ENCODE measurements at regions not wholly inside any gene's neighbourhood (a gene's known extent, or its start where the extent isn't known, plus 50 kb on each side); places are given as distances from the start of the nearest gene placed in this dataset.

- ChIA-PET CTCF (no interaction called here), POLR2A (no interaction called here)
Observed at GRCh38 chr9:19998153-19998552, 209.3 kb upstream of the SLC24A2 start.

DNA sequence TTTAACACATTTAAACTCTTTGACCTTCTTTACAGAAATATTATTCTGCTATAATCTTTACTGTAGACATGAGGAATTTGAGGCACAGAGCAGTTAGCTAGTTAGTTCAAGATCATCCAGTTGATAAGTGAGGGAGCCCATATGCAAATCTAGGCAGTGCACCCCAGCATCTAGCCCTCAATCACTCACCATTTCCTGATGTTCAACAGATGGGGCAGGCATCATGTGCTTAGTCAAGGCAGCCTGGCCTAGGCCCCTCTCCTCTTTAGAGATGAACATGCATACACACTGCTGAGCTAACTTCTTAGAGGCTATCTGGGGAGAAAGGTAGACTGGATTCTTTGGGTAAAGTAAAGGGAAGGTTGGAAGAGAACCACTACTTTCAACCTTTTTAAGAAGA, 206.8 kb upstream of the SLC24A2 start:
- CTCF ChIA-PET, result no interaction called here
- H3K4me1 ChIP-seq (ENCODE audit: control insufficient read depth, insufficient read depth, low read length), result no peaks in the 10 kb centered on the region
- H3K9me3 ChIP-seq (ENCODE audit: control insufficient read depth, insufficient read depth, low read depth, low read length), result no peaks in the 10 kb centered on the region
- H3K27ac ChIP-seq (ENCODE audit: extremely low read depth, low read depth, low read length), result no peak overlapping the region
- POLR2A ChIA-PET, result no interaction called here
- no peaks in the 10 kb centered on the region for H3K36me3 ChIP-seq (ENCODE audit: control insufficient read depth in 2 of 2, insufficient read depth in 1 of 2, low read length in 2 of 2)
- TF ChIP-seq, protein P1, sequence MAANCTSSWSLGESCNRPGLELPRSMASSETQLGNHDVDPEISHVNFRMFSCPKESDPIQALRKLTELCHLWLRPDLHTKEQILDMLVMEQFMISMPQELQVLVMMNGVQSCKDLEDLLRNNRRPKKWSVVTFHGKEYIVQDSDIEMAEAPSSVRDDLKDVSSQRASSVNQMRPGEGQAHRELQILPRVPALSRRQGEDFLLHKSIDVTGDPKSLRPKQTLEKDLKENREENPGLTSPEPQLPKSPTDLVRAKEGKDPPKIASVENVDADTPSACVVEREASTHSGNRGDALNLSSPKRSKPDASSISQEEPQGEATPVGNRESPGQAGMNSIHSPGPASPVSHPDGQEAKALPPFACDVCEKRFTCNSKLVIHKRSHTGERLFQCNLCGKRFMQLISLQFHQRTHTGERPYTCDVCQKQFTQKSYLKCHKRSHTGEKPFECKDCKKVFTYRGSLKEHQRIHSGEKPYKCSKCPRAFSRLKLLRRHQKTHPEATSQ (tag by site-specific recombination; IDR thresholded peaks at IDR 0.05), result no peak
- no peak for TF ChIP-seq SCRT1 (tag by site-specific recombination; IDR thresholded peaks at IDR 0.05; ENCODE audit: borderline replicate concordance)
- no peak for TF ChIP-seq ZNF658 (tag by site-specific recombination; IDR thresholded peaks at IDR 0.05)
- TF ChIP-seq, protein P2, sequence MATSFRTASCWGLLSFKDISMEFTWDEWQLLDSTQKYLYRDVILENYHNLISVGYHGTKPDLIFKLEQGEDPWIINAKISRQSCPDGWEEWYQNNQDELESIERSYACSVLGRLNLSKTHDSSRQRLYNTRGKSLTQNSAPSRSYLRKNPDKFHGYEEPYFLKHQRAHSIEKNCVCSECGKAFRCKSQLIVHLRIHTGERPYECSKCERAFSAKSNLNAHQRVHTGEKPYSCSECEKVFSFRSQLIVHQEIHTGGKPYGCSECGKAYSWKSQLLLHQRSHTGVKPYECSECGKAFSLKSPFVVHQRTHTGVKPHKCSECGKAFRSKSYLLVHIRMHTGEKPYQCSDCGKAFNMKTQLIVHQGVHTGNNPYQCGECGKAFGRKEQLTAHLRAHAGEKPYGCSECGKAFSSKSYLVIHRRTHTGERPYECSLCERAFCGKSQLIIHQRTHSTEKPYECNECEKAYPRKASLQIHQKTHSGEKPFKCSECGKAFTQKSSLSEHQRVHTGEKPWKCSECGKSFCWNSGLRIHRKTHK (tag by site-specific recombination; IDR thresholded peaks at IDR 0.05), result no peak
- TF ChIP-seq ZNF146 (tag by site-specific recombination; IDR thresholded peaks at IDR 0.05), result no peak
- no peak for TF ChIP-seq ELK4 (IDR thresholded peaks at IDR 0.05; ENCODE audit: borderline replicate concordance, low read depth, low read length)
- TF ChIP-seq ZNF837 (tag by site-specific recombination; IDR thresholded peaks at IDR 0.05), result no peak
- TF ChIP-seq MYNN (tag by site-specific recombination; IDR thresholded peaks at IDR 0.05; ENCODE audit: borderline replicate concordance), result no peak
- TF ChIP-seq ZNF366 (tag by site-specific recombination; conservative IDR thresholded peaks at IDR 0.05), result no peak
- no peak for TF ChIP-seq ZNF239 (tag by site-specific recombination; IDR thresholded peaks at IDR 0.05)
- TF ChIP-seq ZBTB11 (tag by site-specific recombination; conservative IDR thresholded peaks at IDR 0.05; ENCODE audit: low read depth), result no peak
- no peak for TF ChIP-seq ZNF248 (tag by site-specific recombination; IDR thresholded peaks at IDR 0.05)
- TF ChIP-seq ZBTB1 (tag by site-specific recombination; IDR thresholded peaks at IDR 0.05), result no peak
- TF ChIP-seq ZNF174 (tag by site-specific recombination; IDR thresholded peaks at IDR 0.05), result no peak
- no peak for TF ChIP-seq ZNF670 (tag by site-specific recombination; IDR thresholded peaks at IDR 0.05; ENCODE audit: low read depth)
- TF ChIP-seq, protein P3, sequence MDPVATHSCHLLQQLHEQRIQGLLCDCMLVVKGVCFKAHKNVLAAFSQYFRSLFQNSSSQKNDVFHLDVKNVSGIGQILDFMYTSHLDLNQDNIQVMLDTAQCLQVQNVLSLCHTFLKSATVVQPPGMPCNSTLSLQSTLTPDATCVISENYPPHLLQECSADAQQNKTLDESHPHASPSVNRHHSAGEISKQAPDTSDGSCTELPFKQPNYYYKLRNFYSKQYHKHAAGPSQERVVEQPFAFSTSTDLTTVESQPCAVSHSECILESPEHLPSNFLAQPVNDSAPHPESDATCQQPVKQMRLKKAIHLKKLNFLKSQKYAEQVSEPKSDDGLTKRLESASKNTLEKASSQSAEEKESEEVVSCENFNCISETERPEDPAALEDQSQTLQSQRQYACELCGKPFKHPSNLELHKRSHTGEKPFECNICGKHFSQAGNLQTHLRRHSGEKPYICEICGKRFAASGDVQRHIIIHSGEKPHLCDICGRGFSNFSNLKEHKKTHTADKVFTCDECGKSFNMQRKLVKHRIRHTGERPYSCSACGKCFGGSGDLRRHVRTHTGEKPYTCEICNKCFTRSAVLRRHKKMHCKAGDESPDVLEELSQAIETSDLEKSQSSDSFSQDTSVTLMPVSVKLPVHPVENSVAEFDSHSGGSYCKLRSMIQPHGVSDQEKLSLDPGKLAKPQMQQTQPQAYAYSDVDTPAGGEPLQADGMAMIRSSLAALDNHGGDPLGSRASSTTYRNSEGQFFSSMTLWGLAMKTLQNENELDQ (tag by site-specific recombination; IDR thresholded peaks at IDR 0.05; ENCODE audit: low read depth), result no peak
- no peak overlapping the region for H3K4me3 ChIP-seq (ENCODE audit: low read depth, low read length)

More at GRCh38 chr9:19998153-19998552, 209.3 kb upstream of the SLC24A2 start:
- H3K36me3 ChIP-seq (ENCODE audit: control insufficient read depth in 2 of 2, insufficient read depth in 1 of 2, low read length in 2 of 2), result no peaks in the 10 kb centered on the region
- H3K9me3 ChIP-seq (ENCODE audit: control insufficient read depth, insufficient read depth, low read depth, low read length), result no peaks in the 10 kb centered on the region
- no peaks in the 10 kb centered on the region for H3K4me1 ChIP-seq (ENCODE audit: control insufficient read depth, insufficient read depth, low read length)
- TF ChIP-seq ZNF350 (tag by site-specific recombination; IDR thresholded peaks at IDR 0.05), result no peak
- no peak overlapping the region for H3K27ac ChIP-seq (ENCODE audit: extremely low read depth, low read depth, low read length)
- no peak overlapping the region for H3K4me3 ChIP-seq (ENCODE audit: low read depth, low read length)

Data from HEK293 (cell line).